HG02981 (cell line): ENCODE measurements at regions not wholly inside any gene's neighbourhood (a gene's known extent, or its start where the extent isn't known, plus 50 kb on each side); places are given as distances from the start of the nearest gene placed in this dataset.
"Not testable (repeated sequence)": the region's sequence is repeated elsewhere in the genome, so short reads cannot be mapped to it uniquely, and the experiment has no call there.

Experiments
- ATAC-seq: cut with Tn5 transposase; IDR thresholded peaks from one replicate; pipeline ENCODE4 v1.9.1; 2021; ENCODE audit warnings: mild to moderate bottlenecking, moderate library complexity; ENCODE audit not compliant: unreplicated experiment

- ATAC-seq: no peak
Measured at GRCh38 chr6:27095914-27096313, 151.6 kb upstream of the PRSS16 start.

- no peak for ATAC-seq
Measured at GRCh38 chr6:27096834-27097511, 150.5 kb upstream of the PRSS16 start.

- no peak for ATAC-seq
Measured at GRCh38 chr6:27098956-27099355, 148.5 kb upstream of the PRSS16 start.

GRCh38 chr6:27100921-27101320 lies 146.6 kb upstream of the PRSS16 start:
- no peak for ATAC-seq

- ATAC-seq: no peak
Measured at GRCh38 chr6:27101824-27102223, 145.7 kb upstream of the PRSS16 start.

- ATAC-seq: no peak
Measured at GRCh38 chr6:27106382-27106781, 141.1 kb upstream of the PRSS16 start.

GRCh38 chr6:27111743-27112142 lies 135.8 kb upstream of the PRSS16 start:
- ATAC-seq: no peak

GRCh38 chr6:27112974-27113373 lies 134.5 kb upstream of the PRSS16 start:
- ATAC-seq: no peak

- ATAC-seq: no peak
Measured at GRCh38 chr6:27119329-27119728, 128.2 kb upstream of the PRSS16 start.

GRCh38 chr6:27119761-27120160 lies 127.7 kb upstream of the PRSS16 start:
- no peak for ATAC-seq

GRCh38 chr6:27121640-27122039 lies 125.9 kb upstream of the PRSS16 start:
- no peak for ATAC-seq

- no peak for ATAC-seq
Measured at GRCh38 chr6:27124252-27124657, 123.2 kb upstream of the PRSS16 start.

GRCh38 chr6:27126046-27126814 lies 121.3 kb upstream of the PRSS16 start:
- ATAC-seq: no peak

GRCh38 chr6:27126815-27127537 lies 120.5 kb upstream of the PRSS16 start:
- ATAC-seq: peak; percentile 63

- not testable (repeated sequence) for ATAC-seq
Measured at GRCh38 chr6:27127874-27128273, 119.6 kb upstream of the PRSS16 start.

- ATAC-seq: no peak
Measured at GRCh38 chr6:27128311-27129094, 119.0 kb upstream of the PRSS16 start.

GRCh38 chr6:27129095-27129815 lies 118.2 kb upstream of the PRSS16 start:
- ATAC-seq: no peak

GRCh38 chr6:27129917-27130316 lies 117.6 kb upstream of the PRSS16 start:
- ATAC-seq: no peak

- ATAC-seq: no peak
Measured at GRCh38 chr6:27130668-27131428, 116.7 kb upstream of the PRSS16 start.

- ATAC-seq: peak; percentile 4
Measured at GRCh38 chr6:27132282-27132531, 115.3 kb upstream of the PRSS16 start.
